DMS 273 (cell line): ENCODE measurements at regions not wholly inside any gene's neighbourhood (a gene's known extent, or its start where the extent isn't known, plus 50 kb on each side); places are given as distances from the start of the nearest gene placed in this dataset.
"Not testable (repeated sequence)": the region's sequence is repeated elsewhere in the genome, so short reads cannot be mapped to it uniquely, and the experiment has no call there.

ENCODE experiments used
- DNase-seq: peaks from one replicate; lab custom pipeline; 2025; ENCODE audit not compliant: unreplicated experiment; lab: John Stamatoyannopoulos, UW

DNA sequence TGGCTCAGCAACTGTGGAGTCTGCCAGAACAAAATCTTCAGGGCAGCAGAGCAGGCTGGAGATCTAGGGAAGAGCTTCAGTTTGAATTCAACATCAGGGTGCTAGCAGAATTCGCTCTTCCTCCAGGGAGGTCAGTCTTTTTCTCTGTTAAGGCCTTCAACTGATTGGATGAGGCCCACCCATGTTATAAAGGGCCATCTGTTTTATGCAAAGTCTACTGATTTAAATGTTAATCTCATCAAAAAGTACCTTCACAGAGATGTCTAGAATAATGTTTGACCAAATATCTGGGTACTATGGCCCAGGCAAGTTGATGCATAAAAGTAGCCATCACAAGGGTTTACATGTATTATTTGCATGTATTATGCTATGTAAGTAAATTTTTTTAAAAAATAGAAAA is 378.4 kb downstream of the BTG1 start:
- no peak for DNase-seq

DNA sequence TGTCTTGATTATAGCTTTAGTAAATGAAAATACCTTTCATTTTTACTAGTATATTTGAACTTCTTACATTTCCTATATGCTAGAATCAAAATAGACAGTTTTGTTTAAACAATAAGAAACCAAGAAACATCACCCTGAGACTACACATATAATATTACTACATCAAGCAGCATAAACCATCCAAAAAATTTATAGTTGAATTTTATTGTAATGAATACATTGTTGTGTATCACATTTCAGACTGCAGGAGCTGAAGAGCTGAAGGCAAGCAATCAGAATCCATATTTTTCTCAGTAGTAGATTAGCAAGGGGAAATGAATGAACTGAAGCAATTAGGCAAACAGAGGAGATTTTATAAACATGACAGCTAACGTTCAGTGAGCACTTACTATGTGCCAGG is 379.2 kb downstream of the BTG1 start:
- no peak for DNase-seq

DNA sequence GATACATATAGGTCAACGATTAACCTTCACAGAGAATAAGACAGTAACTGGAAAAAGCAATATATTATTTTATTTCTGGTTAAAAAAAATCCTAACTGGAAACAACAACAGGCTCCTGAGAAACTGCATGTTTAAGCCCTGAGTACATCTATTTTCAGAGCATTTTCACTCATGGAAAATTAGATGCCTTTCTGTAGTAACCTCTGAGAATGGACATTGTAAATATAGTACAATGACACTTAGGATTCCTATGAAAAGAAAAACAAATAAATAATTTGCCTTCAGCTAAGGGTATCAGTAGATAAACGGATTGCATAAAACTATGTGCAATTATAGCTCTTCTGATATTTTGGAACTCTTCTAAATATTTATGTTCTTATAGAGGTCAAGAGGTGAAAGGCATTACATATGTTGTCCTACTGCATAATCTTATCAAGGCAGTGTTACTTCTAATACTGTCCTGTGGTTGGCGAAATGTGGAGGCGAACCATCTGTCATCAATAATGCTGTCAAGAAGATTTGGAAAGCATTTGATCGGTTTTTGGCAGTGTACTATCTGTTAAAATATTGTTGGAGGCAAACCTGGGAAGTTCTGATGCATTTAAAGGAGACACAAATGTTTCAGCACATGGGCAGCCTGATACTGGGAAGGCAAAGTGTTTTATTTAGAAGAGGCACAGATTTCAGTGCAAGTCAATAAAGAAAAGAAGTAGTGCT is 381.8 kb downstream of the BTG1 start:
- DNase-seq: peak; percentile 3

DNA sequence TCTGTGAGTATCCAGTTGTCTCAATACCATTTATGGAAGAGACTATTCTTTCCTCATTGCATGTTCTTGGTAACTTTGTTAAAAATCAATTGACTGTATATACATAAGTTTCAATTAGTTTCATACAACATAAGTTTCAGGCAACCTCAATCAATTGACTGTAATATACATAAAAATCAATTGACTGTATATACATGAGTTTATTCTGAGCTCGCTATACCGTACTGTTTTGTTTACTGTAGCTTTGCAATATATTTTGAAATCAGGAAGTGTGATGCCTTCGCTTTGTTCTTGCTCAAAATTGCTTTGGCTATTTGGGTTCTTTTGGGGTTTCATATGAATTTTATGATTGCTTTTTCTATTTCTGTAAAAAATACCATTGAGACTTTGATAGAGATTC is 392.0 kb downstream of the BTG1 start:
- no peak for DNase-seq

DNA sequence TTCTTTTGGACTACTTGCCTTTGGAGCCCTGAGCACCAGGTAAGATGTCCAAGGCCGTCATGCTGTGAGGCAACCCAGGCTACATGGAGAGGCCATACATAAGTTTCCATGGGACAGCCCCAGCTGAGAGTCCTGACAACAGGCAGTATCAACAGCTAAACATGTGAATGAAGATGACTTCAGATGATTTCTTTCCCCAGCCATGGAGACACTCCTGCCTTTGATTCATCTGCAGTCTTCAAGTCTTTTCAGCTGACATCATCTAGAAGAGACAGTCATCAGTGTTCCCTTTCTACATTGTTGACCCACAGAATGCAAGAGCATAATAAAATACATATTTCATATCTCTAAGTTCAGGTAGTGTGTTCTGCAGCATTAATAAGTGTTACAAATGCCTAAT is 398.7 kb downstream of the BTG1 start:
- DNase-seq: no peak

DNA sequence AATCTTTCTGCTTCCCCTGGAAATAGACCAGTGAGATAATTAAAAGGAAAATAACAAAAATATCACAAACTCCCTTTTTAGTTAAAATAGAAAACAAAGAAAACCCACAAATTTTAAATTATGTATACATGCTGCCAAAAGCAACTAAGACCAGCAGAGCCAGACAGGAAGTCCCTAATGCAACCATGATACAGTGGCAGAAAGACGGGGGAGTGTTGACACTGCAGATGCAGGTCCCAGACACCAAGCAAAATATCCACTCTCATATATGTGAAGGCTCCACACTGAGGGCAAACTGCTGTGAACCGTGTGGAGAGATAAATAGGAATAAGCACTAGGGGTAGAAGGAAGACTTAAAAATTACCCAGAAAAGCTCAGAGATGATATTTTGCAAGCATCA is 401.0 kb downstream of the BTG1 start:
- DNase-seq: no peak

DNA sequence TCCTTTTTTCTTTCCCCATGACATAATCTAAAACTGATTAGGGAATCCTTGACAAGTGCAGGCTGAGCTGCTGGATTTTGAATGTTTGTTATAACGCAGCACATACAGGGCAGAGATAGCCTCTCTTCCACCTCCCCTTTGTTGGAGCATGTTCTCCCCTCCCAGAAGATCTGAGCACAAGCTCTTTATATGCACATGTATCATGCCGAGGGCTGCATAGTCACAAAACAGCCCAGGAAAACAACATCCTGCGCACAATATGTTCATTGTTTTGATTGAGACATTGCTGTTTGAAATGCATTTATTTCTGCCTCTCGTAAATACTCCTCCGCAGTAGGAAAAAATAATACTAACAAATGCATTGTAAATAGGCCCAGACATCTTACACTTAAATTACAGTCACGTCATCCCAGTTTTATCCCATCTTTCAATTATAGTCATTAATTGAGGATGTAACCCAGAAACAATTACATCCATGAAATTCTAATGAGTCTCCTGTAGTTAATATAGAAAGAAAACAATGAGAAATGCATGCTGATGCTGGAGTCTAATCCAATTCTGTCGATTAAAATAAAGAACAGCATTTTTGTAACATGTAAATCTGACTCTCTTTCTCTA is 401.8 kb downstream of the BTG1 start:
- no peak for DNase-seq

DNA sequence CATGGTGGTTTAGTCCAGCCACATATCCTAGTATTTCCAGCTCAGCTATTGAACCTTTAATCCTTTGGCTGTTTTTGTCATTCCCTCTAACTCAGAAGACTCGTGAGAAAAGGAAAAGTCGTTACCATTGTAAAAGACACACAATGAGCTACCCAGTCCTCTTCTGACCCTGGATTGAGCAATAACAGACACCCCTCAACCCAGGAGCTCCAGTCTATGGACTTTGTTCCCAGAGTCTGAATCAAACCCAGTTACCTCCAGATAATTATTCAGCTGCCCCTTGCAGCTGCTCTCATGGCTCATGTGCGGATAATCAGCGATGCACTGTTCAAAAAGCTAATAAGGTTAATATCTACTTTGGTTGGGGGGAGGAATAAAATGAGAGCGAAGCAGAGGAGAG is 402.4 kb downstream of the BTG1 start:
- no peak for DNase-seq

DNA sequence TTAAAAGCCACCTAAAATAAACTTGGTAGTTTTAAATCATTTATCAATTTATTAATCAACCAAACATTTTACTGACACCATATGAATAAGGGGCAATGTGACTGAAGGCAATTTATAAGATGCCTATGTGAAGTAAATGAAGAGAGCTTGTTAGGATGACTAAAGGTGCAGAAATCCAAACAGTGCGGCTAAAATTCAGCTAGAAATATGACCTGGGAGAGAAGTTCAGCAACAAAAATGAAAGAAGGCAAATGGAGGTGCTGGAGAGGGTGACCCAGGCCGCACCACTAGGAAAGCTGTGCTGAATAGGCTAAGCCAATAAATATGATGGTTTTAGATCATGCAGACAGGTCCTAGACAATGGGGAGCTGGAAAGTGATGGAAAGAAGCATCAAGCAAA is 403.7 kb downstream of the BTG1 start:
- no peak for DNase-seq

DNA sequence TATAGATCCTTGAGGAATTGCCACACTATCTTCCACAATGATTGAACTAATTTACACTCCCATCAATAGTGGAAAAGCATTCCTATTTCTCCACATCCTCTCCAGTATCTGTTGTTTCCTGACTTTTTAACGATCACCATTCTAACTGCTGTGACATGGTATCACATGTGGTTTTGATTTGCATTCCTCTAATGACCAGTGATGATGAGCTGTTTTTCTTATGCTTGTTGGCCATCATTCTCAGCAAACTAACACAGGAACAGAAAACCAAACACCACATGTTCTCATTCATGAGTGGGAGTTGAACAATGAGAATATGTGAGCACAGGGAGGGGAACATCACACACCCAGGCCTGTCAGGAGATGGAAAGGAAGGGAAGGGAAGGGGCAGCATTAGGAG is 411.8 kb downstream of the BTG1 start:
- DNase-seq: not testable (repeated sequence)

DNA sequence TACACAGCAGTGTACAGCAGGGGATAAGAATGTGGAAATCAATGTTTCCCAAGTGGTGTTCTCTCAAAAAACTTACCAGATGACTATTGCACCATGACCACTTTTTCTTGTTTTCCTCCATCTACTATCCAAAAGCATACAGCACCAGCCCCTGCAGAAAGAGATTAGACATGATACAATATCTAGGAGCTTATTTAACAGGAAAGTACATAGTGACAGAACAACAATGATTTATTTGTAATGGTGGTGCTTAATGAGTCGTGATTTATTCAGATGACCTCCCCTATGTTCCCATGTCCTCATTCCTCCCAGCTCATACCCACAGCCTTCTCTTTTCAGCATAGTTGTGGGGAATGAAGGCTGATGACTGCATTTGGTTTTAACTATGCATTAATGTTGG is 413.6 kb downstream of the BTG1 start:
- DNase-seq: no peak

DNA sequence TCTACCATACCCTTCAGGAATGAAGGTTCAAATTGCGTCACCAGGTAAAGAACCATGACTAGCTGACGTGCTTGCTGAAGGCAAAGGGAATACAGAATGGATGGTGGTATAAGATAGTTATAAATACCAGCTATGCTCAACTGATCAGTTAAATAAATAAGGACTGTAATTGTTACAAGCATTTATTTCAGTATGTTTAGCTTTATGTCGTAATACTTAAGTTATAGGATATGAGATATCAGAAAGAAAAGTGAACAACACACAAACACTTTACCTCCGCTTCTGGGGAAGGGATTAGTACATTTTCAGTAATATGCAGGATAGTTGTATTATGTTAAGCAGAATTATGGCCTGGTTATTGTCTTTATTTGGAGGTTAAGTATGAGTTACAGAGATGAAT is 416.1 kb downstream of the BTG1 start:
- no peak for DNase-seq

DNA sequence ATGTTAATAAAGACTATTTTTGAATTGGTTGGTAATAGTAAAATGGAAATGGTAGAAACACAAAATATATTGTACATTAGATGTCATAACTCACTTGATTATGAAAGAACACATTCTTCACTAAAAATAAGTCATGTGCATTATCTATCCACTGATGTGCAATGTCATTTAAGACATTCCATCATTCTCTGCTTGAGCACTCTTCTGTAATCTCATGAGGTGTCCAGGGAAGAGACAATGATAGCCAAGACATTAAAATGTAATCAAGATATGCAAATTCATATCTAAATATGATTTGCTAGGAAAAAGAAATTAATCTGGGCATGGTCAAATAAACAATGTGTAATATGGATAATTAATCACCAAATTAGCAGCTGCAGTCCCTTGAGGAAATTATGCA is 422.5 kb downstream of the BTG1 start:
- no peak for DNase-seq

DNA sequence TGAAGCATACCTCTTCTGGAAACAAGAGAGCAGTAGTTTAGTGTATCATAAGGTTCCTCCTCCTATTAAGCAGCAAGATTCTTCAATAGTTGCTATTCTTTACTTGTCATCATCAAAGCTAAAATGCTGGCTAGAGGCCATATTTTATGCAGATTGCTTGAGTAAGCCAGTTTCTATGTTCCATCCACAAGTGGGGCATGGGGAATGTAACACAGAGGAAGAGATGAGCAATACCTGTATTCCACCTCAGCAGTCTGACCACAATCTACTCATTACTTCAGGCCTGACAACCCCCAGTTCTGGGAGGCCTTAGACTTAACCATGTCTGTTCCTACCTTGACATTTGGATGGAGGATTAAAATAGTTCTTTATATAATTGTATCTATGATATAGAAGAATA is 423.6 kb downstream of the BTG1 start:
- no peak for DNase-seq

DNA sequence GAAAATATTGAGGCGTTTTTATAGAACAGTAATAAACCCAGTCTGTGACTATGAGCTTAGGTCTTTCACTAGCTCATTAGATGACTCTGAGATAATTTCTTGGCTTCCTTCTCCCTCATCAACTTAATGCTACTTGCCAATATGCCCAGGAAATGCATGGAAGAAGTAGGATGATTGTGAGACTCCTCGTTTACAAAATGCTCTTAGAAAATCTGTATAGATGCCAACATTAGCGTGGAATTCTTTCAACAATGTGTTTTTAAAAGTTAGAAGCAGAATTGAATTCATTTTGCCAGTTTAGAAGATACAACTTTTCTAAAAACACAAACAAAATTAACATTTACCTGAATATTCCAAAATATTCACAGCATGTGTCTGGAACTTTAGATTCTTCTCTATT is 424.6 kb downstream of the BTG1 start:
- DNase-seq: no peak

DNA sequence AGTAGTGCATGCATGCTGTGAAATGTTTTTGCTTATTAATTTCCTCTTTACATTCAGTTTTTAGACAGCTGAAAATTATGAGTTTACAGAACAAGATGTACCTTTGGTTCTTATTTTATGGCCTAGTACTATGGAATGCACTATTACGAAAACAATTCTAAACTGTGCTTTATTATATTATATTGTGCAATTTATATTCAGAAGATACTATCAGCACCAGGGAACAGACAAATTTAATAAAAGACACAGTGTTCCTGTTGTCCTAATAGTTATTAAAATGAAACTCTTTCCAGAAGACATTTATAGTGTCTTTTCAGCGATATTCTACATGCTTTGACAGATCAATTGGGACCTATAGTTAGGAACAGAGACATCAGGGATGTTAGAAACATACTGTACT is 427.3 kb downstream of the BTG1 start:
- DNase-seq: no peak

DNA sequence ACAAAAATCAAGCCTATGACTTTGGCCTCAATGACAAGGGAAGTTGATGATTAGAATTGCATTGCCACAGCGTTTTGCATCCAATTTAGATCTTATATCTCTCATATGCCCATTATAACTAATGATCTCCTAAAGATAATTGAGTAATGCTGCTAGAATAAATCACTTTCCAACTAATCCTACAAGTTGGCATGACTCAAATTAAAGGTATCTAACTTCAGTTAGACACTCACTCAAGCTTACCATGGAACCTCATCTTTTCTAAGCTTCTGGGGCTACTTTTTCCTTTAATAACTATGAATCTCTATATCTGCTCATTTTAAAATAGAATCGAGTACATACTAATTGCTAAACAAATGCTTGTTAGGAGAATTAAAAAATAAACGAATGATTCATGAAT is 427.8 kb downstream of the BTG1 start:
- DNase-seq: no peak

DNA sequence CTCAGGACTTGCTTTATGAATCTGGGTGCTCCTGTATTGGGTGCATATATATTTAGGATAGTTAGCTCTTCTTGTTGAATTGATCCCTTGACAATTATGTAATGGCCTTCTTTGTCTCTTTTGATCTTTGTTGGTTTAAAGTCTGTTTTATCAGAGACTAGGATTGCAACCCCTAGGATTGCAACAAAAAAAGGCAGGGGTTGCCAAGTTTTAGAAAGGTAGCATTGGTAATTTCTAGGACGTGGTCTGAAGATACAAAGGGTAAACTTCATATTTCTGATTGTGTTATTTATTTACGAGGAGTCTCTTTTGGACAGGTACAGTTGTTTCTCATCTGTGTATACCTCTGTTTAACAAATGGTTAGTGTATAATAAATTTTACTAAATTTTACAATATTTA is 433.7 kb downstream of the BTG1 start:
- not testable (repeated sequence) for DNase-seq

DNA sequence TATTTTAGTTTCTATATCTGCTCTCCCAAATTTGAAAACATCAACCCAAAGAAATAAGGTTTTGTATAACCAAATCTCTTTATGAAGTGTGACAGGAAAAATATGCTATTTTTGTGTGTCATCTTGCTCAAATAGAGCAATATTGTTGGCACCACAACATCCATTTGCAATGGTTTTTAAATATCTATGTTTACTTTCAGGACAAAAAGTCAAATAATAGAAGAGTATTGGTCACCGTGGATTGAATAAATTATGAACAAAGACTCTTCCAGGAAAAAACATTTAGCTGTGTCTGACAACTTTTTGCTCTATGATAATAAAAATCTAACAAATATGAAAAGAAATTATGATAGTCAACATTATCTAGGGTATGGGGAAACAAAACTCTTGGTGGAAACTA is 439.2 kb downstream of the BTG1 start:
- no peak for DNase-seq

DNA sequence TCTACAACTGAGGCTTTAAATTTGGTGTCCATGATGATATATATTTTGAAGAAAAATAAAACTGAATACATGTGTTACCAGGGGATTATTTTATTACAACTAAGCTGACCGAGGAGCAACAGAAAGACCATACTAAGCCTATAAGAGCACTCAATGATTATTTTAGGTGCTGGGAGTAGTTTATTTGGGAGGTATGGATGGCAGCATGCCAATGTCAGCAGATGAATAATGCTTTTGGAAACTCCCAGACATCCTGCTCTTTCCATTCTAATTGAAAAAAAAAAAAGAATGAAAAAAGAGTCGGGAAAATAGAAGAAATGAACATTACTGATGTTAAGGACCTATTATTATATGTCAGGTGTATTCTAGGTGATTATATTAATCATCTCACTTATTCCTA is 441.2 kb downstream of the BTG1 start:
- DNase-seq: peak; percentile 3

DNA sequence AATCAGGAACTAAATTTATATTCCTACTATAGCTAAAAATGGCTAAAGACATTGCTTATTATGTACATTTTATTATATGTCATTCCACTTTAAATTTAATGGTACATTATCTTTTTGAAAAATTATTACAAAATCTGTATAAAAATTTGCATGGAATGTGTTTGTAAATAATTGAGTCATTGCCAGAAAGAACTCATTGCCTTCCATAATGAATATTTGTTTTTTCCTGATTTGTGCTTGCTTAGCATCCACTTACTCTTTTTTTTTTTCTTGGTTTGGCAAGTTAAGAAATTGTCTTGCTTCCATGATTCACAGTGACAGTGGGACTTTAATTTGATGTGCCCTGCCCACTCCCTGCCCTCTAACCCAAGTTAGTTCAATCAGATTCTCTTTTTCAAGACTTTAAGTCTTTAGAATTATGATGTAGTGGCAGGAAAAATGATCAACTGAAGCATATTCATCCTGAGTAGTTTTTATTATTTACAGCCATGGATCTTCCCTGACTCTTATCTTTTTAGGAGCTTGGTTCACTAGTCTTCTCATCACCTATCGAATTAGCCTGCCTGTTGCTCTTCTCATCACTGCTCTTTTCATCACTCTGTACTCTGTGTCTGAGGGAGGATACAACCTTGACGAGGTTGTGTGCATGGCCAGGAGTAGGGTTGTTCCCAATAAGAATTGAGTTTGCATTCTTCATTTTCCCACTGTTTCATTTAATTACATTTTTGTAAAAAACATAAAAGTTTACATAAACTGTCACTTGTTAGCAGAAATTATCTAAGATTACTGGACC is 442.0 kb downstream of the BTG1 start:
- no peak for DNase-seq

DNA sequence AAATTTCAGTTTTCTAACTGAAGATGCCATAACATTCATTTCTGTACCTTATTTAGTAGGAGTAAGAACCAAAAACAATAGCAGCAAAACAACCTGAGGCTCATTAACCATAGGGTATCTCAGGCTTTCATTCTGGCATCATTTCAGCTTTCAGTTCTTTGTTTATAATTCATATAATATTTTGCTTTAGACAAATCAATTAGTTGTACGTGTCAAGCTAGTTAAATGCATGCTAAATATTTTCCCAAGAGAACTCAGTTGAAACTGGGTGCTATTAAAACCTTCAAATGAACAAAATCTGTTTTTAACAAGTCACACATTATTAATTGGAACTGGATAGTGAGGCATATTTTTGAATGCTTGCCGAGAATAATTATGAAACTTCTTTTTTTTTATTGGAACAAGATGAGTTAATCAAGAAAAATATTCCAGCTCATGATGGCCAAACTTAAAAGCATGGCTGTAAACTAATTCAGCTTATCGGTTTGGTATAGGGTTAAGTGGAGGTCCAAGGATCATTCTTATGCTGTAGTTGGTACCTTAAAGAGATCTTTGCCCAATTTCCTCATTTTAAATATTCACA is 442.7 kb downstream of the BTG1 start:
- no peak for DNase-seq
